ENCODE measurements at regions not wholly inside any gene's neighbourhood (a gene's known extent, or its start where the extent isn't known, plus 50 kb on each side); places are given as distances from the start of the nearest gene placed in this dataset.

DNA sequence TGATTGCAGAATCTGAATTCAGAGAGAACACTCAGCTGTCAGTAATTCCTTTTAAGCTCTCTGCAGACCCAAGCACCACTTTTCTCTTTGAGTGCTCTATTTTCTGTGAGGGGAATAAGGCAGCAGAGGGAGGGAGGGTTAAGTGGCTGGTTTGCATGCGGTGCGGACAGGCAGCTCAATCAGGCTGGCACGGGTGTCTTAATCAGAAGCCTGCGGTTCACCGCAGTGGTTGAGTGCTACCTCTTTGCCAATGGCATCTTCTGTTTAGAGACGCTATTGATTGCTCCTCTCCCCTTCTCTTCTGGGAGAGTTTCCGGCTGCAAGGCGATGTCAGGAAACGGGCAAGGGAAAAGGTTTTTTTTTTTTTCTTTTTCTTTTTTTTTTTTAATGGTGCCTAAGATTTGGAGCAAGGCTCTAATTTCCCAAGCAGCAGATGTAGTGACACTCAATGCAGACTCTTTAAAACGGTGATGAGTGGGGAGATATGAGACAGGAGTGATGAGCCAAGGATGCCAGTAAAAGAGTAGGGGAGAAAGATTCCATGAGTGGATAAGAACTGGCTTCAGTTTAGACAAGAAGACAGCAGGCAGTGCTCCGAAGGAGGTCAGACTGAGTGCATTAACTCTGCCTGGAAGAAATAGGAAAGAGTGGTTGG lies 533.7 kb upstream of the SEL1L start:
- no peak for DNase-seq

DNA sequence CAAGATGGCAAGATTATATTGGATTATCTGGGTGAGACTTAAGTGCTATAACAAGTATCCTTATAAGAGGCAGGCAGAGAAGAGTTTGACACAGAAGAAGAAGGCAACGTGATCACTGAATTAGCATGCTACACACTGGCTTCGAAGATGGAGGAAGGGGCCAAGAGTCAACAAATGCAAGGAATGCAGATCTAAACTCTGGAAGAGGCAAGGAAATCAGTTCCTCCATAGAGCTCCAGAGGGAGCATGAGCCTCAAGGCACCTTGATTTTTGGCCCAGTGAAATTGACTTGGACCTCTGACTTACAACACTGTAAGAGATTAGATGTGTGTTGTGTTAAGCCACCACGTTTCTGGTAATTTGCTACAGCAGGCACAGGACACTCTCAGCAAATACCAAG lies 536.4 kb upstream of the SEL1L start:
- no peak for DNase-seq

DNA sequence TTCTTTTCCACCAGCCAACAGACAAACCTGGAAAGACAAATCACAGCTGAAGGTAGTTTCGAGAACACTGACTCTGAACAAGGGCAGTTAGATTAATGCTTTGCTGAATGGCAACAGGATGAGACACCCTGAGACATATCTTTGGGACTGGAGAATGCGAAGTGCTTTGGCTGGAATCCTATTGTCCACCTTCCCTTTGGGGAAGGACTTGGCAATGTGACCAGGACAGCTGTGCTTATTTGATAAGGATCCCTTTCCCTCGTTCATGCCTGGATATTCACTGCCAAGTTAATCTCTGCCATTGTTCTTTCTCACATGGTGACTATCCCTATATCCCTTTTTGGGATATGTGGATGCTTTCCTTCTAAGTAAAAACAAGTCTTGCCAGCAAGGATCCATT lies 537.1 kb upstream of the SEL1L start:
- DNase-seq: no peak

DNA sequence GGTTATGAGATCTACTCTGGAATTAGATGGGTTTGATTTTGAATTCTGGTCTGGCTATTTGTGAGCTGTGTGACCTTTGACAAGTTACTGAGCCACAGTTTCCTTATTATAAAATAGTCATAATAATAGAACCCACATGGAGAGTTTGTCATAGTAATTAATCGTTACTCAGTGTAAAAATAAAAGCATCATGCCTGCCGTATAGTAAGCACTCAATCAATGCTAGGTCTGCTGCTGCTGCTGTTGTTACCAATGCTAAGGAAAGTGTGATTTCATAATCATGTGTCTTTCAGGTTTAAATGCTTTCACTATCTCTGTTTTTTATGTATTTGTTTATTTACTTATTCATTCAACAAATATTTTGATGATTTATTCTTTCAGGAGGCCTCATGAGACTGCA lies 539.9 kb upstream of the SEL1L start:
- no peak for DNase-seq

DNA sequence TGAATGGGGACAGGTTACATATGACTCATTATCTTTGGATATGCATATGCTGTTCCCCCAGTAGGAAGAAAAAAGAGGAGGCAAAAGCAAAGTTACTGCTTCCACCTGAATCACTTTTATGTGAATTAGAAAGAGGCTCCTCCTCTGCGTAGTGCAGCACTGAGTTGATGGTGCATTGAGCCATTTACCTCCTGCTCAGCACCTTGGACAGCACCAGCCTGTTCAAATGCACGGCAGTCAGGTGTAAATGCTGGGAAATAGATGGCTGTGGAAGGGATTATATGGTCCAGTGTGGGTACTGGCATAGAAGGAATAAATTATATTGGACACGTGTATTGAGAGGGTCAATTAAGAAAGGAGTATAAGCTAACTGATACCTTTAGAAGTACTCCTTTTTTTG lies 541.9 kb upstream of the SEL1L start:
- DNase-seq: no peak

DNA sequence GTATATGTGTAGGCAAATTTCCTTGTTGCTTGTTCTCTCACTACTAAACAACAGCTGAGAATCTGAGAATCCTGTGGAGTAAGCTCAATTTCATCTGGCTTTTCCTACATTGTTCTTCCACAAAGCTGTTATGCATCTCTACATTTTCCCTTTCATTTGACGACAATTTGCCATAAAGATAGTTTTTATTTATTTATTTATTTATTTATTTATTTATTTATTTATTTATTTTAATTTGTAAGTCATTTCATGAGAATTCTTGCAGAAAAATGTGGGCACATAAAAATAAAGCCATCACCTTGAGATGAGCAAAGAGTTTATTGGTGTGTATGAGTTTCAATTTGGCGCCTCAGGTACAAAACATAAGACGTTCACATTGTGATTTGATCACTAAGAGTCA lies 545.9 kb upstream of the SEL1L start:
- no peak for DNase-seq

DNA sequence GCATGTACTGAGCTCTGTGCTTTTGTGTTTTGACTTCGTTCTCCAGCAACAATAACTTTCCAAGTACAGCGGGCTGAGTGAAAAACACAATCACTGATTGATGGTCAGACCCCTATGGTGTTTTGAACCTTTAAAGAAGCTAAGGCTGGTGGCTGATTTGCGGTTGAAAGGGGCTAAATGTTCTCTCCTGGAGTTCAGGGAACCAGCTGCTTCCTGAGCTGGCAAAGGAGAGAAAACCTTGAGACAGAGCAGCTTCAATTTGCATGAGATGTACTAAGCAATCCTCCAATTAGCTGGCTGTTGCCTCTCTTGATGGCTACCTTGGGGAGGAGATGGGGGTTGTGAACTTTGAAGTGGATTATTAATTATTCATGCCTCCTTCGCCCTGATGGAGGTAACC lies 546.7 kb upstream of the SEL1L start:
- no peak for DNase-seq

DNA sequence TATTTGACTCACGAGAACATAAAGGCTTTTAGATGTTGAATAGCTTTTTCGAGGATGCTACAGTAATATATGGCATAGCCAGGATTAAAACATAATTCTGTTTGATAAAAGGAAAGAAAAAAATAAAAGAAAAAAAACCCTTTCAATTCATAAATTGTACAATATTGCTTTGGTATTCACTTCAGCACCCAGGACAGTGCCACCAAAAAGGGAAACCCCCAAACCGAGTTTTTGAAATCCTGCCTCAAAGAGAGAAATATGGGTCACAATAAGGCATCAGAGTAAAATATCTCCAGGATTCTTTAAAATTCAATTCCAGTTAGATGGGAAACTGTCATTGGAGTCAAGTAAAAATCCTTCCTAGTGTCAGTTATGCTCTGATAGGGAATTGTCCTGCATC lies 551.2 kb upstream of the SEL1L start:
- no peak for DNase-seq

DNA sequence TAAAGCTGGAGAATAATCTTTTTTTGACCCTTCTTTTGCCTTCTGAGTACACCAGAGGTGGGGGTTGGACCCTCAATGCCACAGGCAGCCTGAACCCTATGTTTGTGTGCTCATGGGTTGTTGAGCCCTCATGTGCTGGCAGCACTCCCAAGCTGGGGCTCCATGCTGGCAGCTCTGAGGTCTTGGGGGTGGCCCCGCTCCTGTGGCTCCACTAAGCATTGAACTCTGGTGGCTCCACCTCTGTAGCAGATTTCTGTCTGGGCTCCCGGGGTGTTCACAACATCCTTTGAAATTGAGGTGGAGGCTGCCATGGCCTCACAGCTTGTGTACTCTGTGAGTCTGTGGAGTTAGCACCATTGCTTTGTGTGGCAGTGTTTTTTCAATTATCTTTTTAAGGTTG lies 557.4 kb upstream of the SEL1L start:
- no peak for DNase-seq

DNA sequence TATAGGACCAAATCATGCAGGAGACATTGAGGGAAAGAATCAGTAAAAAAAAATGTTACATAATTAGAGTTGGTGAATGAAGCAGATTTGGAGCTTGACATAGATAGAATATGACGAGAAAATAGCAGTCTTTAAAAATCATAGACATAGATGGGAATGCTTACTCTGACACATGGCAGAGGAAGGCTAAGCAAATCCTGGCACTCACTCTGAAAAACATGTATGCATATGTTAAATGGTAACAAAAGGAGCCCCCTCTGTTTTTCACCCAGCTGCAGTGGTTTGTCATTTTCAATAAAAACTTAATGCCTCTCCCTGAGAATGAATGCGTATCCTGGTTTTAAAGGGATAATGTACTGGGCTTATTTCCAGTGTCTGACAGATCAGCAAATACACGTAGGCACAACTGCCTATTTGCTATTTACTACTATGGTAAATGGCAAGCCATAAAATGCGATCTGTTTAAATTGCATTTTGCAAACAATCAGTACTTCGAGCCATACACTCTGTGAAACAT lies 561.2 kb upstream of the SEL1L start:
- DNase-seq: no peak

DNA sequence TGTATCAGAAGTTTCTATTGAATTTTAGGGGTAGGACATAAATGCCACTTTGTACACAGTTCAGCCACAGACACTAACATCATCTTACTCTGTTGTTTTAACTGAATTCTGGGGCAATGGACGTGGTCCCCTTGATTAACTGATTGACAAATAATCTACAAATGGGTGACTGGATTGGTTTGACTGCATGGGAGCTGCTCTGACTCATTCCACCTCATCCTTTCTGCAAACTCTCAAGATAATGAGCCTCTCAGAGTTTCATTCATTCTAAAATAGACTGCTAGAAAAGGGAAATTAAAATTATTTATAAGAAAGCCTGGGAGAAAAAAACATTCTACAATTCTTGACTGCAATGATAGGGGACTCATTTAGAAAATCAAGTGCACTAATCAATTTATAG lies 570.4 kb upstream of the SEL1L start:
- DNase-seq: no peak

DNA sequence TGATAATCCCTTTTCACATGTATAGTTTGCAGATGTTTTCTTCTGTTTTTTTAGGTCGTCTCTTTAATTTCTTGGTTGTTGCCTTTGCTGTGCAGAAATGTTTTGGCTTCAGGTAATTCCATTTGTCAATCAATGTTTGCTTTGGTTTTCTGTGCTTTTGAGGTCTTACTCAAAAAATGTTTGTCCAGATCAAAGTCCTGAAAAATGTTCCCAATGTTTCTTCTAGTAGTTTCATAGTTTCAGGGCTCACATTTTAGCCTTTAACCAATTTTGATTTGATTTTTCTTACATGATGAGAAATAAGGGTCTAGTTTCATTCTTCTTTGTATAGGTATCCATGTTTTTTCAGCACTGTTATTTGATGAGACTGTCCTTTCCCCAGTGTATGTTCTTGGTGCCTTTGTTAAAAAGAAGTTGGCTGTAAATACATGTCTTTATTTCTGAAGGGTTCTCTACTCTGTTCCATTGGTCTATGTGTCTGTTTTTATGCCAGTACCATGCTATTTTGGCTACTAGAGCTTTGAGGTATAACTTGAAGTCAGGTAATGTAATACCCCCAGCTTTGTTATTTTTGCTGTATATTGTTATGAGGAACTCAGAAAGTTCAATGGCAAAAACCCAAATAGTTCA lies 578.7 kb upstream of the SEL1L start:
- DNase-seq: no peak

DNA sequence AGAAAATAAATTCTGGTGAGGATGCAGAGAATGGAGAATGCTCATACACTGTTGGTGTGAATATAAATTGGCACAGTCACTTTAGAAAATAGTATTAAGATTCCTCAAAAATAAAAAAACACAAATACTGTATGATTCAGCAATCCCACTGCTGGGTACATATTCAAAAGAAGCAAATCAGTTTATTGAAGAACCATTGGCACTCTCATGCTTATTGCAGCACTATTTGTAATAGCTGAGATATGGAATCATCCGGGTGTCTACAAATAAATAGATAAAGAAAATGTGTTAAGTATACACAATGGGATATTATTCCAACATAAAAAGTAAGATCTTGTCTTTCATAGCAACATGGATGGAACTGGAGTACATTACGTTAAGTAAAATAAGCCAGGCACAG lies 579.4 kb upstream of the SEL1L start:
- DNase-seq: no peak

DNA sequence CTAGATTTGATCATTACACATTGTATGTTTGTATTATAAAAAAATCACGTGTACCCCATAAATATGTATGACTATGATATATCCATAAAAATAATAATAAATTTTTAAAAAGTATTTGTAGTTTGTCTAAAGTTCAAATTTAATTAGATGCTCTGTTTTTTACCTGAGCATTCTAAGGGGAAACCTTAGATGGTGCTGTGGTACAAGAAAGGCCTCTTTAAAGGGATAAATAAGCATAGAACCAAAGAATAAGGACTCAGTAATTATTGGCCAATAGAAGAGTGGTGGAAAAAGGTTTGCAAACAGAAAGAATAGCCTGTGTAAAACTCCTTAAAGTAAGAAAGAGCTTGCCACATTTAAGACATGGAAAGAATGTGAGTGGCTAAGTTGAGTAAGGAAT lies 580.1 kb upstream of the SEL1L start:
- no peak for DNase-seq

DNA sequence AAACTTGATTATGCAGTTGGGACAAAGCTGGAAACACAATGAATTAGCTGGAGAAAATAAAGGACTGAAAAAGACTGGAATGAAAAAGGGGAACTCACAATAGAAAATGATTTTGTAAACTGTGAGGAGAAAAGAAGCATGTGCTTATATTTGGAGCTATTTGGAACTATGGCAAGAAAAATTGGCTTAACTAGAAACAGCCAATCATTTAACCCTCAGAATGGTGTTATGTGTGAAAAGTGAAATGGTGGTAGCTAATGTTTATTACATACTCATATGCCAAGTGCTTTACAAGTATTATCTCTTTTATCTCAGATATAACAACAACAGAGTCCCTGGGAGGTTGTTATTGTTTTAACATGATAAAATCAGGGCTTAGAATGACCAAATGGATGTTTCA lies 583.1 kb upstream of the SEL1L start:
- DNase-seq: no peak

DNA sequence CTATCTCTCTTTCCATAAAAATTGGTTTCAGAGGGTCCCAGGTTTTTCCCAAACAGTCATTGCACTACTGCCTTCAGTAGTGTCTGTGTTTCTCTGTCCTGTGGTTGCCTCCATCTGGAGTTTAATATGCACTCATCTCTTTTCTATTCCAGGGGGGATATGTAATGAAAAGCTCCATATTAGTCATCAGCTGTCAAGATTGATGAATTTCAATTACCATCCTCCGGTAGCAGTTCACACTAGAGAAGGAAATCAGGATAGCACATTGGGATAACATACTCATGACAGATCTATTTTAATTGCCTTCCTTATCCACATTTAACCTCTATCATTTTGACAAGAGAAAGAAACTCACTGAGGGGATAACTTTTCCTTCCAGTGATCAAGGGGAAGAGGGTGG lies 589.0 kb upstream of the SEL1L start:
- no peak for DNase-seq

DNA sequence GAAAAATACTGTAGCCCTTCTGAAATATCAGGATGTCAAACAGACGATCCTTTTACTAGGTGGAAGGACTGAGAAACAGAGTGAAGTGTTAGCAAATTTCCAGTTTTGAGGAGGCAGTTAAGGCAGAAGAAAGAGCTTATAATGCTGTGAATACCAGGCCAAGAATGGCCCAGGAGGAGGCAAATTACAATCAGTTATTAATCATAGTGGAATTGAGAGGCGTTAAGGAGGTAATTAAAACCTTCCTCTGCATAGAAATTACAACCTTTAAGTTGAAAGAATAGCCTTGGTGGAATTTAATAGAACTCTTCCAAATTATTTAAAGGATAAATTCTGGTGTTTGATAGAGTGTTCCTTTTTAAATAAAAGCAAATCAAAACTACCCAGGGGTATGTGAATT lies 590.9 kb upstream of the SEL1L start:
- no peak for DNase-seq

DNA sequence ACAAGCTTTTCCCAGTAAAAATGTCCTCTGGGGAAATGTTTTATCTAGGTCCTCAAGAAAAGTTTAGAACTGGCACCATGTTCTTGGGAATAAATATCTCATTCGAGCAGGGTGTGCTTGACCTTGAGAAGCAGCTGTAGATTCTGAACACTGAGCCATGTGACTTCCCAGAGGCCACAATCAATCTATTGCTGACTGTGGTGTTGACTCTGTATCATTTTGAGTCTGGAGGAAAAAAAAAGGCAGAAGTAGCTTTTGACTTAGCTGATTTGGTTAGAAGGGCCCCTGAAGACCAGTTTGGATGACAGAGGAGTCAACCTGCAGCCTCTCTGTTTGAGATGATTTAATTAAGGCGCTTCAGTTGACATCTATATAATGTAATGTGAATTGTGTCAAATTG lies 592.4 kb upstream of the SEL1L start:
- no peak for DNase-seq

DNA sequence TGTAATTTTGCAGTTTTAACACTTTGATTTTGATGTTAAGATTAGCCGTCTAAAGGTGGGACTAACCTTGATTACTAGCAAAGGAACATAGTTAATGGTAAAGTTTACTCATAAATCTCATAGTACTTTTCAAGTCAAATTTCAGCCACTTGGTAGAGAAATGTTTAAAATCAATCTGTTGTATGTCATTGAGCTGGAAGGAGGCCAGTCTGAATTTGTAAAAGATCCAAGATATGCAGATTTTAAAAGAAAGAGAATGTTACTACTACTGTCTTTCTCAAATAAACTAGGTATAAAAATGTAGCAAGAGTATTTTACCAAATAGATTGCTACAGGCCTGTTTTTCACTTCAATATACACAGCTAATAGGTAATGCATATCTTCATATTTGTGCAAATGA lies 600.8 kb upstream of the SEL1L start:
- no peak for DNase-seq

DNA sequence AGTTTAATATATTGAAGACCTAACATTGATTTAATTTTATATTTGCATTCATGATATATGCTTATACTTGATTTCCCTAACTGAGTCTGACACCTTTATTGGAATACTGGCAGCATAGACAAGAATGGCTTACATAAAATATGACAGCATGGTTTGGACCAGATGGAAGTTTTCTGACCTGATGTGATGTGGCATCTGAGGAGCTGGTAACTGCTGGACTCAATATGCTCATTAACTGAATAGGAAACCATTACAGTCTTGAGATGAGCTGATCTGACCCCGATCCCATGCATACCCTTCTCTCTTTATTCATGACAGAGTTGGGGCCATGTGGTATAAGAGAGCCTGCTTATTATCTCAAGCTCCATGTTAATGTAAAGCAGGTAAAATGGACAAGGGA lies 604.8 kb upstream of the SEL1L start:
- no peak for DNase-seq

DNA sequence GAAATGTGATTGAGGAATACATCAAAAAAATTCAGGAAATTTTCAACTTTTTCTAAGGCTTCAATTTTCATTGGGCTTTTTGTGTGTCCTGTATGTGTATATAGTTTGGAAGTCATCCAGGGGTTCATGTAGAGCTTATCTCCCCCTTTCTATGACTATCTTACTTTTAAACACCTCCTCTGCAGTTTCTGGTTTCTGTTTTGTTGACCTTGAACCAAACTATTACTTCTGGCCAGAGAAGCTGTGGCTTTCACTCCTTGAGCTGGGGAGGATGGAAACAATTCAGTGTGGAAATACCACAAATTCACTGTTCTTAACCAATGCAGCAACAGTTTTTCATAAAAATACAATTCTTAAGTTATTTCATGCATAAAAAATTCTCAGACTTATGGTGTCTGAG lies 613.2 kb upstream of the SEL1L start:
- no peak for DNase-seq

DNA sequence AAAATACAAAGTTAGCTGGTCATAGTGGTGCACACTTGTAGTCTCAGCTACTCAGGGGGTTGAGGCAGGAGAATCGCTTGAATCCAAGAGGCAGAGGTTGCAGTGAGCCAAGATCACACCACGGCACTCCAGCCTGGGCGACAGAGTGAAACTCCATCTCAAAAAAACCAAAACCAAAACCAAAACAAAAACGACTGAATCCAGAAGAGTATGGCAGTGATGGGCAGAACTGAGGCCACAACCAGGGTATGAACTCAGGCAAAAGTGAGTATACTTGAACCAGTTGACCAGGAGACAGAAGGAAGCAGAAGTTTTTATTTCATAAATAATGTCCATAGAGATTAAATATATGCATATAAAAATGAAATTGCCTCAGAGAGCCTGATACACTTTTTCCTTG lies 620.0 kb upstream of the SEL1L start:
- DNase-seq: no peak

DNA sequence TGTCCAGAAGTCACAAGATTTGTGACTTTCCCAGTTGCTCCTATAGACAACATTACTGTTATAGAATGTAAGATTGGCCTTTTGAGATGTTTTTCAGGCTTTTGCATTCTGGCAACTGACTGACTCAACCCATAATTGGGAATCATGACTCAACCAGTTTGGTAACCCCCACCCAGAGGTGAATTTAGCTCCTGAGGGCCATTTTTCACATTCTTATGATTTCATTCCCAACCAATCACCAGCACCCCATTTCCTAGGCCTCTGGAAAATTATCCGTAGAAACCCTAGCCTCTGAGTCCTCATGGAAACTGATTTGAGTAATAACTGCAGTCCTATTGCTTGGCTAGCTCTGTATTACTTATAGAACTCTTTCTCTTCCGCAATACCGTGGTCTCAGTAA lies 626.0 kb upstream of the SEL1L start:
- no peak for DNase-seq

DNA sequence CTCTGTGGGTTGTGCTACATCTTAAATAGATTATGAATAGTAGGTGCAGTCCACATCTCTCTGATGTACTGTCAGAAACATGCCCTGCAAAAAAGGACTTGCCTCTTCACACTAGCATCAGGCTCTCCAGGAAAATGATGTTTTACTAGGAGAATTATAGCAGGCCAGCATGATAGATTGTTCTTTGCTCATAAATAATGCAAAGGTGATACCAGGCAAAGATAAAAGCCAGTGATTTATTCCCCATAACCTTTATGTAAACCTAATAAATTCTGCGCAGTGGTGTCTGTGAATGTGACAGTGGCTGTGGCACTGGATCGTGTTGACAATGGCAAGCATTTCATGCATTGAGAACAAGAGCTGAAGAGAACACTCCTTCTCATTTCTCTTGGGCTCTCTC lies 646.5 kb upstream of the SEL1L start:
- no peak for DNase-seq

DNA sequence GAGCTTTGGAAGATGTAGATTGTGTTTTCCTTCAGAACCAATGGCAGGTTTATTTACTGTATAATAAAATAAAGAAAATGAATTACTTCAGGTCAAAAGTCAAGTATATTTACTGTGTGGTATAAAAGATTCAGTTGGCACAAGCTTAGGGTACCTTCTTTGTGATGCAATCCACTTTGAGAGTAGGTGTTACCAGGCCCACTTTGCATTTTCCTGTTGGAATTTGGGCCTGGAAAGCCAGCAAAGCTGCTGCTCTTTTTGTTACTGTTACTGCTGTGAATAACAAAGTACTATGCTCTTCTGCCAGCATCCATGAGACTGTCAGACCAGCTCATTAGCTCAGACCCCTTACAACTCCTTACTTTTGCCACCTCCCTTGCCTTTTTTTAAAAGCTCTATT lies 649.0 kb upstream of the SEL1L start:
- DNase-seq: no peak

Measured in CD4-positive, alpha-beta T cell treated with Interleukin-1 beta for 1 hour (primary cell).